ENCODE measurements at regions not wholly inside any gene's neighbourhood (a gene's known extent, or its start where the extent isn't known, plus 50 kb on each side); places are given as distances from the start of the nearest gene placed in this dataset.

GRCh38 chr6:11414176-11414963 lies 123.2 kb upstream of the TMEM170B start:
- H3K27me3 ChIP-seq (ENCODE audit: control insufficient read depth, insufficient read depth, low read length), result no peaks in the 10 kb centered on the region
- no peak overlapping the region for H3K4me2 ChIP-seq (ENCODE audit: low read length)
- no peak overlapping the region for H3K4me3 ChIP-seq (ENCODE audit: low read length)
- H3K9ac ChIP-seq (ENCODE audit: low read depth, low read length), result no peak overlapping the region
- no peaks in the 10 kb centered on the region for H3K36me3 ChIP-seq (ENCODE audit: insufficient read depth, low read length)
- peaks cover 8% of the 10 kb centered on the region for H3K4me1 ChIP-seq (ENCODE audit: control insufficient read depth, insufficient read depth, low read length)
- H3K9me3 ChIP-seq (replicated peaks; ENCODE audit: low read length), result no peaks in the 10 kb centered on the region

DNA sequence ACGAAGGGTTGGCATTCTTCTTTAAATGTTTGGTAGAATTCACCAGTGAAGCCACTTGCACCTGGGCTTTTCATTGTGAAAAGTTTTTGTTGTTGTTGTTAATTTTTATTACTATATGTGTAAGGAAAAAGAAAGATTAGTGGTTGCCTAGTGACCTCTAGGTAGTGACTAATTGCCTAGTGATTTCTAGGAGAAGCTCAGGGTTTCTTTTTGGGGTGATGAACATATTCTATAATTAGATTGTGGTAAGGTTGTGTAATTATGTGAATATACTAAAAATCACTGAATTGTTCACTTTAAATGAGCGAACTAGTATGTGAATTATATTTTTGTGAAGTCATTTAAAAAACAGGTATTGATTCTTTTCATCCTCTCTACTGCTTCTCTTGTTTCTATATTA lies 123.8 kb upstream of the TMEM170B start:
- H3K9ac ChIP-seq (ENCODE audit: low read depth, low read length), result no peak overlapping the region
- peaks cover 8% of the 10 kb centered on the region for H3K4me1 ChIP-seq (ENCODE audit: control insufficient read depth, insufficient read depth, low read length)
- H3K4me2 ChIP-seq (ENCODE audit: low read length), result no peak overlapping the region
- no peaks in the 10 kb centered on the region for H3K27me3 ChIP-seq (ENCODE audit: control insufficient read depth, insufficient read depth, low read length)
- H3K4me3 ChIP-seq (ENCODE audit: low read length), result no peak overlapping the region
- no peaks in the 10 kb centered on the region for H3K9me3 ChIP-seq (replicated peaks; ENCODE audit: low read length)
- H3K36me3 ChIP-seq (ENCODE audit: insufficient read depth, low read length), result no peaks in the 10 kb centered on the region

DNA sequence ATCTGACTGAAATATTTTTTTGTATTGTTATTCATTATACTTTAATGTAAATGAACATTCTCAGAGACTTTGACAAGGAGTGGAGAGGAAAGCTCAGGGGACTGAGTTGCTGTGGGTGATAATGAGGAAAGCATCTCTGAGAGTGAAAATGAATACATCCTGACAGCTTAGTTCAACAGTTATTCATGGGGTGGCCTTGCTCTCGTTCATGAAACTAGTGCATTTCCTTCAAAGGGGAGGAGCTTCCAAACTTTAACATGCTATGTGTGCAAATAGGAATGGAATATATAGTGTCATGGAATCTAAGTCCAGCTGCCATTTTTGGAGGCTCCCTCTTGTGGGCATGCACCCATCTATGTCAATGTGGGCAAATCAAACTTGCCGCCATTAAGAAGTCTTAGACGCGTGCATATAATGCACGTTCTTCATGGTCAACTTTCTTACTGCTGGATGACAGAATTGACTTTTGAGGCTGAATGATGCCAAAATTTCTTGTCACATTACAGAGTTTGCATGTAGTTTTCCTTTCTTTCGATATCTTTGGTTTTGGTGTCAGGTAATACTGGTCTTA lies 124.3 kb upstream of the TMEM170B start:
- no peaks in the 10 kb centered on the region for H3K9me3 ChIP-seq (replicated peaks; ENCODE audit: low read length)
- no peaks in the 10 kb centered on the region for H3K36me3 ChIP-seq (ENCODE audit: insufficient read depth, low read length)
- no peaks in the 10 kb centered on the region for H3K27me3 ChIP-seq (ENCODE audit: control insufficient read depth, insufficient read depth, low read length)
- H3K4me1 ChIP-seq (ENCODE audit: control insufficient read depth, insufficient read depth, low read length), result peaks cover 8% of the 10 kb centered on the region
- H3K4me3 ChIP-seq (ENCODE audit: low read length), result no peak overlapping the region
- no peak overlapping the region for H3K4me2 ChIP-seq (ENCODE audit: low read length)
- H3K9ac ChIP-seq (ENCODE audit: low read depth, low read length), result no peak overlapping the region

DNA sequence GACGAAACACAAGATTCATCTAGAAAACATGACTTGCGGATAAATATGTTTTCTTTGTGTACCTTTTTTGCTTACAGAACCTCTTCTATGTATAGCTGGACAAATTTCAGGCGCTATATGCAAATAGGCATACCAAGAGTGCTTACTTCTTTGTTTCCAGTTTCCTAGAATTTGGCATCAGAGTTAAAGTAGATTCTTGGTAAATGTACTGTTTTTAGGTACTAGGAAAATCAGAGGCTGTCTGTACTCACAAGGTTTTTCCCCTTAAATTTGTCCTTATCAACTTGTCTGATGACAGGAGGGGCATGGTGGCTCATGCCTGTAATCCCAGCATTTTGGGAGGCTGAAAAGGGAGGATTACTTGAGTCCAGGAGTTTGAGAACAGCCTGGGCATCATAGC lies 124.9 kb upstream of the TMEM170B start:
- H3K4me1 ChIP-seq (ENCODE audit: control insufficient read depth, insufficient read depth, low read length), result peaks cover 8% of the 10 kb centered on the region
- H3K36me3 ChIP-seq (ENCODE audit: insufficient read depth, low read length), result no peaks in the 10 kb centered on the region
- H3K4me2 ChIP-seq (ENCODE audit: low read length), result no peak overlapping the region
- no peak overlapping the region for H3K9ac ChIP-seq (ENCODE audit: low read depth, low read length)
- H3K27me3 ChIP-seq (ENCODE audit: control insufficient read depth, insufficient read depth, low read length), result no peaks in the 10 kb centered on the region
- H3K4me3 ChIP-seq (ENCODE audit: low read length), result no peak overlapping the region
- no peaks in the 10 kb centered on the region for H3K9me3 ChIP-seq (replicated peaks; ENCODE audit: low read length)

GRCh38 chr6:11412011-11412424 lies 125.5 kb upstream of the TMEM170B start:
- Histone ChIP-seq H3K36me3 (ENCODE audit: insufficient read depth, low read length) (no peaks in the 10 kb centered on the region), H3K9me3 (replicated peaks; ENCODE audit: low read length) (no peaks in the 10 kb centered on the region), H3K4me2 (ENCODE audit: low read length) (peak overlapping the region; percentile 2), H3K27me3 (ENCODE audit: control insufficient read depth, insufficient read depth, low read length) (no peaks in the 10 kb centered on the region), H3K4me1 (ENCODE audit: control insufficient read depth, insufficient read depth, low read length) (peaks cover 8% of the 10 kb centered on the region), H3K4me3 (ENCODE audit: low read length) (no peak overlapping the region), H3K9ac (ENCODE audit: low read depth, low read length) (no peak overlapping the region)

GRCh38 chr6:11411593-11411992 lies 126.0 kb upstream of the TMEM170B start:
- H3K9ac ChIP-seq (ENCODE audit: low read depth, low read length), result no peak overlapping the region
- no peak overlapping the region for H3K4me3 ChIP-seq (ENCODE audit: low read length)
- no peaks in the 10 kb centered on the region for H3K27me3 ChIP-seq (ENCODE audit: control insufficient read depth, insufficient read depth, low read length)
- H3K9me3 ChIP-seq (replicated peaks; ENCODE audit: low read length), result no peaks in the 10 kb centered on the region
- peak overlapping the region; percentile 2 for H3K4me2 ChIP-seq (ENCODE audit: low read length)
- H3K36me3 ChIP-seq (ENCODE audit: insufficient read depth, low read length), result no peaks in the 10 kb centered on the region
- H3K4me1 ChIP-seq (ENCODE audit: control insufficient read depth, insufficient read depth, low read length), result peaks cover 8% of the 10 kb centered on the region

- H3K4me2 ChIP-seq (ENCODE audit: low read length), result no peak overlapping the region
- no peaks in the 10 kb centered on the region for H3K36me3 ChIP-seq (ENCODE audit: insufficient read depth, low read length)
- H3K4me1 ChIP-seq (ENCODE audit: control insufficient read depth, insufficient read depth, low read length), result peaks cover 8% of the 10 kb centered on the region
- H3K4me3 ChIP-seq (ENCODE audit: low read length), result no peak overlapping the region
- no peaks in the 10 kb centered on the region for H3K9me3 ChIP-seq (replicated peaks; ENCODE audit: low read length)
- no peak overlapping the region for H3K9ac ChIP-seq (ENCODE audit: low read depth, low read length)
- no peaks in the 10 kb centered on the region for H3K27me3 ChIP-seq (ENCODE audit: control insufficient read depth, insufficient read depth, low read length)
Measured at GRCh38 chr6:11410539-11411307, 126.8 kb upstream of the TMEM170B start.

DNA sequence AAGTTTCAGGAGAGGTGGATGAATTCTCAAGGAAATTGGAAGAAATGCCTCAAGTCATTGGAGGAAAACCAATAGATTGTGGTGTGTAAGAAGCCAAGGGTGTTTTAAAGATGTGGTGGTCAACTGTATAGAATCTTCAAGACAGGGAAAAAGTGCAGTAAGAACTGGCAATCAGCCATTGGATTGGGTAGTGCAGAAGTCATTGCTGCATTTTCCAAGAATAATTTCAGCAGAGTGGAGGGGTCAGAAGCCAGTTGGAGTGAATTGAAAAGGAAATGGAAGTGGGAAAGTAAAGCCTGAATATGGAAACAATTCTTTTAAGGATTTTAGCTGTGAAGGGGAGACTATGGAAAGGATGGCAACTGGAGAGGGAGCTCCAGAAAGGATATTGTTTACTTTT lies 128.2 kb upstream of the TMEM170B start:
- H3K9me3 ChIP-seq (replicated peaks; ENCODE audit: low read length), result no peaks in the 10 kb centered on the region
- no peak overlapping the region for H3K9ac ChIP-seq (ENCODE audit: low read depth, low read length)
- H3K4me3 ChIP-seq (ENCODE audit: low read length), result no peak overlapping the region
- peaks cover 8% of the 10 kb centered on the region for H3K4me1 ChIP-seq (ENCODE audit: control insufficient read depth, insufficient read depth, low read length)
- no peaks in the 10 kb centered on the region for H3K27me3 ChIP-seq (ENCODE audit: control insufficient read depth, insufficient read depth, low read length)
- H3K4me2 ChIP-seq (ENCODE audit: low read length), result no peak overlapping the region
- no peaks in the 10 kb centered on the region for H3K36me3 ChIP-seq (ENCODE audit: insufficient read depth, low read length)

DNA sequence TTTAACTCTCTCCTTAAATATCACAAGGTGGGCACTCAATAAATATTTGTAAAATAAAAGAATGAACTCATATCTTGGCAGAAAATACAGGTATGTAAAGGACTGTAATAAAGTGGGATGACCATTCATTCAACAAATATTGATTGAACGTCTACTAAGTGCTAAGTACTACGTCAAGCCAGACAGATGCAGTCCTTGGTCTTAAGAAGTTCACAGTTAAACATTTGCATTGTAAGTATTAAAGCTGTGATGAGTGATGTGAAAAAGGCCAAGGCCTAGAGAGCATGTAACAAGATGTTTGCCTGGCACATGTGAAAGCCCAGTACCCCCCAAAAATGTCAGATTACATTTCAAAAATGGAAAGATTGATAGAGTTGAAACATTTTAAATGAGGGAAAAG lies 130.1 kb upstream of the TMEM170B start:
- H3K9me3 ChIP-seq (replicated peaks; ENCODE audit: low read length), result no peaks in the 10 kb centered on the region
- no peaks in the 10 kb centered on the region for H3K27me3 ChIP-seq (ENCODE audit: control insufficient read depth, insufficient read depth, low read length)
- no peaks in the 10 kb centered on the region for H3K36me3 ChIP-seq (ENCODE audit: insufficient read depth, low read length)
- H3K4me3 ChIP-seq (ENCODE audit: low read length), result no peak overlapping the region
- H3K4me1 ChIP-seq (ENCODE audit: control insufficient read depth, insufficient read depth, low read length), result peaks cover 8% of the 10 kb centered on the region
- no peak overlapping the region for H3K4me2 ChIP-seq (ENCODE audit: low read length)
- H3K9ac ChIP-seq (ENCODE audit: low read depth, low read length), result no peak overlapping the region

DNA sequence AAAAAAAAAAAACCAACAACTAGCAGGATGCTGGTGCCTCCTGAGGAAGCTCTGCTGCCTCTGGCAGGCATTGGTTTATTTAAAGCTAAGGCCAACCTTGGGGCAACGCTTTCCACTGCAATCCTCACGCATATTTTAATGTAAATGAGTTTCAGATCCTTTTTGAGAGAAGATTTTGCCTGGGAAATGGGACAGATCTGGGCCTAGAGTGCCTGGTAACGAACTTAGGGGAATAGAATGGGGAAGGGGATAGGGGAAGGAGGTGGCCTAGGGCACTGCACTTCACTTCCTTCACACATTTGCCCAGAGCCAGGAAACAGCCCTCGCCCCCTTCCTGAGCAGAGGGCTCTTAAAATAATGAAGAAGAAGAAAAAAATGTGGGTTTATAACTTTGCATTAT lies 132.7 kb upstream of the TMEM170B start:
- H3K9me3 ChIP-seq (replicated peaks; ENCODE audit: low read length), result no peaks in the 10 kb centered on the region
- H3K9ac ChIP-seq (ENCODE audit: low read depth, low read length), result no peak overlapping the region
- H3K4me3 ChIP-seq (ENCODE audit: low read length), result no peak overlapping the region
- no peaks in the 10 kb centered on the region for H3K27me3 ChIP-seq (ENCODE audit: control insufficient read depth, insufficient read depth, low read length)
- H3K36me3 ChIP-seq (ENCODE audit: insufficient read depth, low read length), result no peaks in the 10 kb centered on the region
- H3K4me1 ChIP-seq (ENCODE audit: control insufficient read depth, insufficient read depth, low read length), result no peaks in the 10 kb centered on the region
- H3K4me2 ChIP-seq (ENCODE audit: low read length), result no peak overlapping the region

GRCh38 chr6:11404081-11404480 lies 133.5 kb upstream of the TMEM170B start:
- no peaks in the 10 kb centered on the region for H3K4me1 ChIP-seq (ENCODE audit: control insufficient read depth, insufficient read depth, low read length)
- no peak overlapping the region for H3K4me3 ChIP-seq (ENCODE audit: low read length)
- no peaks in the 10 kb centered on the region for H3K9me3 ChIP-seq (replicated peaks; ENCODE audit: low read length)

More at GRCh38 chr6:11404081-11404480, 133.5 kb upstream of the TMEM170B start:
- no peaks in the 10 kb centered on the region for H3K27me3 ChIP-seq (ENCODE audit: control insufficient read depth, insufficient read depth, low read length)
- no peak overlapping the region for H3K9ac ChIP-seq (ENCODE audit: low read depth, low read length)
- no peaks in the 10 kb centered on the region for H3K36me3 ChIP-seq (ENCODE audit: insufficient read depth, low read length)
- no peak overlapping the region for H3K4me2 ChIP-seq (ENCODE audit: low read length)
